PC-9 (cell line): ENCODE measurements at regions not wholly inside any gene's neighbourhood (a gene's known extent, or its start where the extent isn't known, plus 50 kb on each side); places are given as distances from the start of the nearest gene placed in this dataset.

Experiments
- BruUV-seq: library from RNA; stranded (reverse); fragments of 400-500 nt; replicated peaks from 2 replicates; lab custom pipeline; 2021; lab: Mats Ljungman, UMichigan
- CTCF ChIA-PET: fragments of 300-600 bp; sonication (Branson Sonifier 250); formaldehyde crosslinking; loops from one replicate; lab custom pipeline; 2022; ENCODE audit warnings: antibody characterized with exemption; lab: Charles Lee
- POLR2A ChIA-PET: fragments of 300-600 bp; sonication (Branson Sonifier 250); formaldehyde crosslinking; loops from one replicate; lab custom pipeline; 2022; ENCODE audit warnings: antibody characterized with exemption; ENCODE audit not compliant: unreplicated experiment; lab: Charles Lee
- DNase-seq, 2 experiments: peaks; one replicate each; pipeline versions ENCODE4 v3.0.0 to v3.0.0-alpha.2; 2015 to 2022; ENCODE audit warnings: mixed read lengths in 1 of 2
- H2AFZ ChIP-seq: fragments of 200-600 bp; sonication (generic); 2 replicates; pipeline ENCODE4 v1.8.1; 2017; ENCODE audit warnings: antibody characterized with exemption
- H3F3A ChIP-seq: fragments of 200-600 bp; sonication (generic); 2 replicates; pipeline ENCODE4 v1.8.1; 2017; ENCODE audit warnings: antibody characterized with exemption, mild to moderate bottlenecking, low read depth; ENCODE audit not compliant: insufficient read depth
- H3K27ac ChIP-seq: fragments of 200-600 bp; sonication (generic); 2 replicates; pipeline ENCODE4 v1.6.1; 2016; ENCODE audit warnings: mixed run types
- H3K27me3 ChIP-seq: fragments of 200-600 bp; sonication (generic); 2 replicates; pipeline ENCODE4 v1.6.1; 2016; ENCODE audit warnings: low read depth, mixed run types; ENCODE audit not compliant: insufficient read depth
- H3K36me3 ChIP-seq: fragments of 200-600 bp; sonication (generic); 2 replicates; pipeline ENCODE4 v1.6.1; 2016; ENCODE audit warnings: low read depth, mixed run types
- H3K4me1 ChIP-seq: fragments of 200-600 bp; sonication (generic); replicated peaks from 2 replicates; pipeline ENCODE4 v1.6.1; 2016; ENCODE audit warnings: mixed run types; ENCODE audit not compliant: insufficient read depth
- H3K4me2 ChIP-seq: fragments of 200-600 bp; sonication (generic); 2 replicates; pipeline ENCODE4 v1.6.1; 2017; ENCODE audit warnings: mixed run types
- H3K4me3 ChIP-seq: fragments of 200-600 bp; sonication (generic); 2 replicates; pipeline ENCODE4 v1.6.1; 2016; ENCODE audit warnings: mixed run types
- H3K79me2 ChIP-seq: fragments of 200-600 bp; sonication (generic); 2 replicates; pipeline ENCODE4 v1.6.1; 2017; ENCODE audit warnings: low read depth, mixed run types
- H3K9me2 ChIP-seq: fragments of 200-600 bp; sonication (generic); 2 replicates; pipeline ENCODE4 v1.8.1; 2017; ENCODE audit warnings: mild to moderate bottlenecking; ENCODE audit not compliant: insufficient read depth
- H3K9me3 ChIP-seq: fragments of 200-600 bp; sonication (generic); 2 replicates; pipeline ENCODE4 v1.8.1; 2016; ENCODE audit warnings: low read depth; ENCODE audit not compliant: insufficient read depth
- H4K20me1 ChIP-seq: fragments of 200-600 bp; sonication (generic); 2 replicates; pipeline ENCODE4 v1.8.1; 2017; ENCODE audit not compliant: insufficient read depth
- EZH2 ChIP-seq: fragments of 200-600 bp; sonication (generic); IDR thresholded peaks from 2 replicates; pipeline ENCODE4 v1.8.0; 2017; ENCODE audit warnings: antibody characterized with exemption, low read depth
- intact Hi-C: fragments of 100-400 bp; cut with micrococcal nuclease; formaldehyde crosslinking; loops from one replicate; pipeline ENCODE4 v1.10.0; 2022; ENCODE audit not compliant: unreplicated experiment
- TF ChIP-seq, protein P1 (sequence below): fragments of 200-600 bp; sonication (generic); conservative IDR thresholded peaks from 2 replicates; pipeline ENCODE4 v1.6.1; 2017; ENCODE audit warnings: mixed run types, antibody characterized with exemption, mild to moderate bottlenecking, moderate library complexity

GRCh38 chr21:20592463-20592862, 405.7 kb upstream of the NCAM2 start:
- CTCF ChIA-PET, result no interaction called here
- DNase-seq, result no peak
- H3K9me3 ChIP-seq, result no peaks in the 10 kb centered on the region
- BruUV-seq, result no TSS peak
- no peaks in the 10 kb centered on the region for H4K20me1 ChIP-seq
- H3K4me3 ChIP-seq, result no peak overlapping the region
- no peak for TF ChIP-seq EZH2
- TF ChIP-seq, protein P1, sequence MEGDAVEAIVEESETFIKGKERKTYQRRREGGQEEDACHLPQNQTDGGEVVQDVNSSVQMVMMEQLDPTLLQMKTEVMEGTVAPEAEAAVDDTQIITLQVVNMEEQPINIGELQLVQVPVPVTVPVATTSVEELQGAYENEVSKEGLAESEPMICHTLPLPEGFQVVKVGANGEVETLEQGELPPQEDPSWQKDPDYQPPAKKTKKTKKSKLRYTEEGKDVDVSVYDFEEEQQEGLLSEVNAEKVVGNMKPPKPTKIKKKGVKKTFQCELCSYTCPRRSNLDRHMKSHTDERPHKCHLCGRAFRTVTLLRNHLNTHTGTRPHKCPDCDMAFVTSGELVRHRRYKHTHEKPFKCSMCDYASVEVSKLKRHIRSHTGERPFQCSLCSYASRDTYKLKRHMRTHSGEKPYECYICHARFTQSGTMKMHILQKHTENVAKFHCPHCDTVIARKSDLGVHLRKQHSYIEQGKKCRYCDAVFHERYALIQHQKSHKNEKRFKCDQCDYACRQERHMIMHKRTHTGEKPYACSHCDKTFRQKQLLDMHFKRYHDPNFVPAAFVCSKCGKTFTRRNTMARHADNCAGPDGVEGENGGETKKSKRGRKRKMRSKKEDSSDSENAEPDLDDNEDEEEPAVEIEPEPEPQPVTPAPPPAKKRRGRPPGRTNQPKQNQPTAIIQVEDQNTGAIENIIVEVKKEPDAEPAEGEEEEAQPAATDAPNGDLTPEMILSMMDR, result no peak
- no peaks in the 10 kb centered on the region for H3K27me3 ChIP-seq
- H3K4me1 ChIP-seq, result no peaks in the 10 kb centered on the region
- no peaks in the 10 kb centered on the region for H3K36me3 ChIP-seq
- POLR2A ChIA-PET, result no interaction called here
- no peak overlapping the region for H3K27ac ChIP-seq
- no peaks in the 10 kb centered on the region for H3K9me2 ChIP-seq
- H2AFZ ChIP-seq, result no peak overlapping the region
- H3K79me2 ChIP-seq, result no peaks in the 10 kb centered on the region
- no peaks in the 10 kb centered on the region for H3F3A ChIP-seq
- intact Hi-C loops, result no loop called here
- no peak overlapping the region for H3K4me2 ChIP-seq

DNA sequence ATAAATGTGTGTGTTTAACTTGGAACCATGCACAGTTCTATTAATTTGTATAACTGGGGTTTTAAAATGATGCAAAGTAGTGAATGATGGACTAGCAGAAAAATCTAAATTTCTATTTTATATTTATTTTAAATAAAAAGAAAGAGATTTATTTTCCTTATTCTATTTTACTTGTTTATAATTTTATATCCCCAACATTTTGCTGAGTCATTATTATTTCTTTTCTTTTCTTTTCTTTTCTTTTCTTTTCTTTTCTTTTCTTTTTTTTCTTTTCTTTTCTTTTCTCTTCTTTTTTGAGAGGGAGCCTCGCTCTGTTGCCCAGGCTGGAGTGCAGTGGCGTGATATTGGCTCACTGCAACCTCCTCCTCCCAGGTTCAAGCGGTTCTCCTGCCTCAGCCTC, 395.0 kb upstream of the NCAM2 start:
- POLR2A ChIA-PET, result no interaction called here

GRCh38 chr21:20611008-20611407, 387.2 kb upstream of the NCAM2 start:
- POLR2A ChIA-PET, result no interaction called here
- no peak for DNase-seq

More for the DNA sequence above, 395.0 kb upstream of the NCAM2 start:
- no peaks in the 10 kb centered on the region for H3K9me3 ChIP-seq
- H3K4me3 ChIP-seq, result no peak overlapping the region
- intact Hi-C loops, result no loop called here
- H2AFZ ChIP-seq, result no peak overlapping the region
- TF ChIP-seq, protein P1, result no peak
- no peak for TF ChIP-seq EZH2
- no peak overlapping the region for H3K4me2 ChIP-seq
- no peaks in the 10 kb centered on the region for H3K36me3 ChIP-seq
- DNase-seq, result no peak
- H3K4me1 ChIP-seq, result no peaks in the 10 kb centered on the region
- H3K27me3 ChIP-seq, result no peaks in the 10 kb centered on the region
- BruUV-seq, result no TSS peak
- H4K20me1 ChIP-seq, result no peaks in the 10 kb centered on the region
- no peaks in the 10 kb centered on the region for H3K9me2 ChIP-seq
- no peaks in the 10 kb centered on the region for H3F3A ChIP-seq
- no peak overlapping the region for H3K27ac ChIP-seq
- H3K79me2 ChIP-seq, result no peaks in the 10 kb centered on the region
- CTCF ChIA-PET, result no interaction called here

More at GRCh38 chr21:20611008-20611407, 387.2 kb upstream of the NCAM2 start:
- H2AFZ ChIP-seq, result no peak overlapping the region
- H3K36me3 ChIP-seq, result no peaks in the 10 kb centered on the region
- TF ChIP-seq EZH2, result no peak
- TF ChIP-seq, protein P1, result no peak
- H3F3A ChIP-seq, result no peaks in the 10 kb centered on the region
- H3K27ac ChIP-seq, result no peak overlapping the region
- no peaks in the 10 kb centered on the region for H3K9me2 ChIP-seq
- BruUV-seq, result no TSS peak
- no peaks in the 10 kb centered on the region for H3K79me2 ChIP-seq
- intact Hi-C loops, result loop anchor here (10.0 kb wide), 1 partner anchor 194 kb away; no protein-coding TSS in a partner anchor
- no peaks in the 10 kb centered on the region for H3K9me3 ChIP-seq
- H3K4me1 ChIP-seq, result no peaks in the 10 kb centered on the region
- no peak overlapping the region for H3K4me3 ChIP-seq
- no peaks in the 10 kb centered on the region for H3K27me3 ChIP-seq
- H3K4me2 ChIP-seq, result no peak overlapping the region
- no peaks in the 10 kb centered on the region for H4K20me1 ChIP-seq
- CTCF ChIA-PET, result no interaction called here
